Nephron progenitor cell (in vitro differentiated cells): ENCODE measurements at regions not wholly inside any gene's neighbourhood (a gene's known extent, or its start where the extent isn't known, plus 50 kb on each side); places are given as distances from the start of the nearest gene placed in this dataset.

ENCODE experiments used
- DNase-seq: peaks from one replicate; pipeline ENCODE4 v3.0.0; 2021
- H3K27ac Mint-ChIP-seq: 2 replicates; pipeline ENCODE4 v1.8.0; 2021; ENCODE audit warnings: mild to moderate bottlenecking, moderate library complexity, mixed read lengths
- H3K27me3 Mint-ChIP-seq: 2 replicates; pipeline ENCODE4 v1.8.0; 2021; ENCODE audit warnings: mild to moderate bottlenecking, low read depth, mixed read lengths; ENCODE audit not compliant: poor library complexity
- H3K36me3 Mint-ChIP-seq: 2 replicates; pipeline ENCODE4 v1.8.0; 2021; ENCODE audit warnings: low read depth, mixed read lengths
- H3K4me1 Mint-ChIP-seq: 2 replicates; pipeline ENCODE4 v1.8.0; 2021; ENCODE audit warnings: mixed read lengths
- H3K4me3 Mint-ChIP-seq: 2 replicates; pipeline ENCODE4 v1.8.0; 2021; ENCODE audit warnings: mild to moderate bottlenecking, moderate library complexity, mixed read lengths
- H3K9me3 Mint-ChIP-seq: 2 replicates; pipeline ENCODE4 v1.8.0; 2021; ENCODE audit warnings: mild to moderate bottlenecking, moderate library complexity, mixed read lengths
- TF ChIP-seq, protein P1 (sequence below): fragments of 200-600 bp; sonication (generic); IDR thresholded peaks from 2 replicates; pipeline ENCODE4 v1.5.0; 2021; ENCODE audit warnings: antibody characterized with exemption

DNA sequence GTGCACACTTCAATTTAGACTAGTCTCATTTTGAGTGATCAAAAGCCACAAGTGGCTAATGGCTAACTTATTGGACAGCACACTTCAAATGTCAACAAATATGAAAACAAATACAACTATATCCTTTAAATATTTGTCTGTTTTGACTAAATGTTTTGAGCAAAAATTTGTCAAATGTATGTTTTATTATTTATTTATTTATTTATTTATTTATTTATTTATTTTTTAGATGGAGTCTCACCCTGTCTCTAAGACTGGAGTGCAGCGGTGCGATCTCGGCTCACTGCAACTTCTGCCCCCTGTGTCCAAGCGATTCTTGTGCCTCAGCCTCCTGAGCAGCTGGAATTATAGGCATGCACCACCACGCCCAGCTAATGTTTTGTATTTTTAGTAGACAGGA, 1392.1 kb upstream of the WWC1 start:
- TF ChIP-seq, protein P1, sequence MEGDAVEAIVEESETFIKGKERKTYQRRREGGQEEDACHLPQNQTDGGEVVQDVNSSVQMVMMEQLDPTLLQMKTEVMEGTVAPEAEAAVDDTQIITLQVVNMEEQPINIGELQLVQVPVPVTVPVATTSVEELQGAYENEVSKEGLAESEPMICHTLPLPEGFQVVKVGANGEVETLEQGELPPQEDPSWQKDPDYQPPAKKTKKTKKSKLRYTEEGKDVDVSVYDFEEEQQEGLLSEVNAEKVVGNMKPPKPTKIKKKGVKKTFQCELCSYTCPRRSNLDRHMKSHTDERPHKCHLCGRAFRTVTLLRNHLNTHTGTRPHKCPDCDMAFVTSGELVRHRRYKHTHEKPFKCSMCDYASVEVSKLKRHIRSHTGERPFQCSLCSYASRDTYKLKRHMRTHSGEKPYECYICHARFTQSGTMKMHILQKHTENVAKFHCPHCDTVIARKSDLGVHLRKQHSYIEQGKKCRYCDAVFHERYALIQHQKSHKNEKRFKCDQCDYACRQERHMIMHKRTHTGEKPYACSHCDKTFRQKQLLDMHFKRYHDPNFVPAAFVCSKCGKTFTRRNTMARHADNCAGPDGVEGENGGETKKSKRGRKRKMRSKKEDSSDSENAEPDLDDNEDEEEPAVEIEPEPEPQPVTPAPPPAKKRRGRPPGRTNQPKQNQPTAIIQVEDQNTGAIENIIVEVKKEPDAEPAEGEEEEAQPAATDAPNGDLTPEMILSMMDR: no peak
- Mint-ChIP-seq H3K9me3 (peaks cover 3% of the 10 kb centered on the region), H3K4me3 (no peak overlapping the region), H3K27ac (no peak overlapping the region), H3K36me3 (no peaks in the 10 kb centered on the region), H3K27me3 (peaks cover 5% of the 10 kb centered on the region), H3K4me1 (peaks cover 8% of the 10 kb centered on the region)
- no peak for DNase-seq

DNA sequence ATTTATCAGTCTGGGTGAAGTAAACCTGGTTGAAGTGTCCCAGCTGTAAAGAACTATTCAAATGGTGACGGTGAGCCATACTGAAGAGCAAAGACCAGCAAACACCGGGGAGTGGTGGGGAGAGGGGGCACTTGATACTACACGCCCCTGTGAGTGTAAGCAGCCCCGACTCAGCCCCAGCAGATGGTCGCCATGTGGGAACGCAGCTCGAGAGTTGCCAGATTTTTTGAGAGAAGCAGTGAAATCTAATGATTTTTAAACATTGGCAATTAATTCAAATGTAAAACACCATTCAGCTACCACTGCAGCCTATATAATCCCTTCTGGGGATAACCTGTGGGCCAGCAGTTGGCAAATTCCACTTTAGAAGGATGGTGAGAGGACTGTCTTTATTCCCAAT, 1386.9 kb upstream of the WWC1 start:
- TF ChIP-seq, protein P1: no peak
- no peak overlapping the region for H3K4me3 Mint-ChIP-seq
- no peaks in the 10 kb centered on the region for H3K4me1 Mint-ChIP-seq
- no peak for DNase-seq
- peaks cover 7% of the 10 kb centered on the region for H3K27me3 Mint-ChIP-seq
- H3K36me3 Mint-ChIP-seq: no peaks in the 10 kb centered on the region
- H3K27ac Mint-ChIP-seq: no peak overlapping the region
- H3K9me3 Mint-ChIP-seq: peaks cover 3% of the 10 kb centered on the region

DNA sequence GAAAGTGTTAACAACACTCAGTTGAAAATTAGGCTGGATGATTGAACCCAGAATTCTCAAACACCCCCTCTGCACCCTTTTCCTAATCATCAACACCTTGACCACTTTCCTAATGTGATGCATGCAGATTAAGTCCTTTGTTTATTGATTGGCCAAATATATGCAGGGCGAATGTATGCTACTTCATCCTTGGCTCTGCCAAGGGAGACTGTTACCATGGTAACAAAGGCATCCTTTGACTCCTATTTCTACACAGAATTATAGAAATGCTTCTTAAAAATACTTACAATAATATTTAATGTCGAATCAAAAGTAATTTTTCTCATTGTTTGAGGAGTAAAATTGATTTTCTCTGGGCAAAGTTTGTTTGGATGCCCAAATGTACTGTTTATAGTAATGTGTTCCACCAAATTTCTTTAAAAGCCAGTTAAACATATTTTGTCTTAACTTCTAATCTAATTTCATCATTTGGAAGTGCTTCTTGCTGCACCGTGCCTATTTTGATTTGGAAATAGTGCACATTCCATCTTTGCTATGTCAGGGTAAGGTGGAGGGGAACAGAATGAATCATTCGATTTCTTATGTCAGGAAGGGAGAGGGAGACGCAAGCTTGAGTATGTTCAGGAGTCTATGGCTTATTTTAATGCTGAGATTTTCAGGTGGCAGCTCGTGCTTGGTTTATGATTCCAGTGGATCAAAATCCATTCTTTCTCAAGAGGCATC, 1384.3 kb upstream of the WWC1 start:
- DNase-seq: no peak
- TF ChIP-seq, protein P1: no peak
- Mint-ChIP-seq H3K4me1 (no peaks in the 10 kb centered on the region), H3K36me3 (no peaks in the 10 kb centered on the region), H3K27ac (no peak overlapping the region), H3K27me3 (peaks cover 2% of the 10 kb centered on the region), H3K9me3 (no peaks in the 10 kb centered on the region), H3K4me3 (no peak overlapping the region)

DNA sequence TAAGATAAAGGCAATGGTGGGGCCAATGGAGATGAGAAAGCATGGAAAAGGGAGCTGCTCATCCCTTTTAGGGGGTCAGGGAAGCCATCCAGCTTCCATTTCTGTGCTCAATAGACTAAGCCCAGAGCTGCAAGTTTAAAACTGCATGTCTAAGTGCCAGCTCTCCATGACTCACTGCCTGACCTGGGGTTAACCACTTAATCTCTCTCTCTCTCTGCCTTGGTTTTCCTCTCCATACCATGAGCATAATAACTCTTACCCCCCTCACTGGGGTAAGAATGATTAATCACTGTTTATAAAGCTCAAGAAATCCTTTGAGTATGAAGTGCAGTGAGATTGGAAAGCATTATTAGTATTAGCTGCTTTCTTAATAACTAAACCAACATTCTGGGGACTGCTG, 1382.4 kb upstream of the WWC1 start:
- no peak for DNase-seq

DNA sequence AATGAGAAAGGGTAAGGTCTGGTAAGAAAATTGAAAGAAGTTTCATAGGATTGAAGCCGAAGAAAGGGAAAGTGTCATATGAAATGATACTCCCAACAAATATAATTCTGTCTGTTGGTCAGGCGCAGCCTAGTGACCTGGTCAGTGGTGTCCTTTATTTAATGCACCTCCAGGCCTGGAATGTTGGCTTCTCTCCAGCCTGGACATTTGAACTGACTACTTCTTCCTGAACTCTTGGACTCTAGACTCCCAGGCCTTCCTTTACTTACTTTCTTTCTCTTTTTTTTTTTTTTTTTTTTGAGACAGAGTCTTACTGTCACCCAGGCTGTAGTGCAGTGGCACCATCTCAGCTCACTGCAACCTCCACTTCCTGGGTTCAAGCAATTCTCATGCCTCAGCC, 1381.5 kb upstream of the WWC1 start:
- Mint-ChIP-seq H3K4me1 (no peaks in the 10 kb centered on the region), H3K9me3 (no peaks in the 10 kb centered on the region), H3K4me3 (no peak overlapping the region), H3K27me3 (peaks cover 3% of the 10 kb centered on the region), H3K36me3 (no peaks in the 10 kb centered on the region), H3K27ac (no peak overlapping the region)
- no peak for DNase-seq
- TF ChIP-seq, protein P1: no peak

More for the DNA sequence above, 1382.4 kb upstream of the WWC1 start:
- Mint-ChIP-seq H3K4me3 (no peak overlapping the region), H3K9me3 (no peaks in the 10 kb centered on the region), H3K27me3 (peaks cover 2% of the 10 kb centered on the region), H3K27ac (no peak overlapping the region), H3K36me3 (no peaks in the 10 kb centered on the region), H3K4me1 (no peaks in the 10 kb centered on the region)
- TF ChIP-seq, protein P1: no peak

DNA sequence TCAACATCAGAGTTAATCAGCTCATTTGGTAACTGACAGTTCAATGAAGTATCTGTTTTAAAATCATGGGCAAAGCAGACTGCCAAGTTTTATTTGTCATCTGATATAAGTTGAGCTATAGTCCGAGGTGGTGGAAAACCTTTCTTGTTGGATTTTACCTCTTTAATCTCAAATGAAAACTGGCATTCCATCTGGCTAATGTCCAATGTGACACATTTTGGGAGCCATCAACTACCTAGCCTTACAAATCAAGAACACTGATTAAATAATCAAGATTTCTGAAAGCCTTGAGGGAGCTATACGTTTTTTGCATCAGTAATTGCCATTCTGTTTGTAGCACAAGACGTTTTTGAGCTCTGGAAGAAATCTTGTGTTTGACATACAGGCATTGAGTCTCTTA, 1380.5 kb upstream of the WWC1 start:
- Mint-ChIP-seq H3K36me3 (no peaks in the 10 kb centered on the region), H3K27ac (no peak overlapping the region)
- TF ChIP-seq, protein P1: no peak

More for the DNA sequence above, 1380.5 kb upstream of the WWC1 start:
- H3K4me3 Mint-ChIP-seq: no peak overlapping the region
- no peak for DNase-seq
- no peaks in the 10 kb centered on the region for H3K4me1 Mint-ChIP-seq
- no peaks in the 10 kb centered on the region for H3K9me3 Mint-ChIP-seq
- H3K27me3 Mint-ChIP-seq: peaks cover 5% of the 10 kb centered on the region
